BJ (cell line): ENCODE measurements at regions not wholly inside any gene's neighbourhood (a gene's known extent, or its start where the extent isn't known, plus 50 kb on each side); places are given as distances from the start of the nearest gene placed in this dataset.
A peak's percentile ranks its signal among the peaks of the same experiment; 100 is the strongest.

ENCODE experiments used
- CTCF ChIA-PET: fragments of 350-600 bp; formaldehyde crosslinking; extraction: SDS; loops from one replicate; lab custom pipeline; 2021; ENCODE audit warnings: antibody characterized with exemption, inconsistent platforms; lab: Yijun Ruan, JAX
- POLR2A ChIA-PET: fragments of 300-600 bp; sonication (Branson Sonifier 250); formaldehyde crosslinking; extraction: SDS; loops from one replicate; lab custom pipeline; 2021; ENCODE audit warnings: antibody characterized with exemption; lab: Charles Lee
- DNase-seq: peaks from one replicate; pipeline ENCODE4 v3.0.0-alpha.2; 2011; ENCODE audit warnings: low read depth
- H3K27me3 ChIP-seq: 2 replicates; pipeline ENCODE4 v1.6.0; 2011; ENCODE audit warnings: low read length; ENCODE audit not compliant: control insufficient read depth, insufficient read depth
- H3K36me3 ChIP-seq: 2 replicates; pipeline ENCODE4 v1.5.1; 2011; ENCODE audit warnings: low read length; ENCODE audit not compliant: control insufficient read depth, insufficient read depth
- H3K4me3 ChIP-seq: 2 replicates; pipeline ENCODE4 v1.5.1; 2011; ENCODE audit warnings: low read depth, mild to moderate bottlenecking, control low read depth, low read length
- CTCF ChIP-seq: IDR thresholded peaks from 2 replicates; pipeline ENCODE4 v1.5.1; 2011; ENCODE audit warnings: low read depth, mild to moderate bottlenecking, control low read depth, inconsistent platforms, low read length, moderate library complexity; ENCODE audit not compliant: insufficient read depth

DNA sequence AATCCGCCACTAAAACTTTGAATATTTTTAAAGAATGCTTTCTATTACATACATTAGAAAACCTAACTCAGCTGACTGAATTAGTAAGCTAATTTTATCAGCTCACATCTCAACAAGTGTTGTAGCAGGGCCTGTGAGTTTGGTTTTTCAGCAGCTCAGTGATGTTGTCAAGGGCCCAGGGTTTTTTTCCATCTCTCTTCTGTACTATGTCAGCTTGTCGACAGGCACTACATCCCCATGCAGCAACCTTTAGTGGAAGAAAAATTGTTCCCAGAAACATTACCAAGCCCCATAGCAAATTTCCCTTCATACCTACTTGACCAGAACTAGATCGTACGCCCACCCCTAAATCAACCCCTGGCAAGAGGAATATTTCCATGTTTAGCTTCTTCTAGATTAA lies 170.3 kb upstream of the TNFAIP3 start:
- CTCF ChIA-PET = interaction anchor here (0.7 to 4.5 kb wide), 8 partner anchors 8 to 248 kb away, joined by 3 to 23 read pairs (median 5); partner anchors contain the start of gene TNFAIP3
- POLR2A ChIA-PET = interaction anchor here (0.6 kb wide), 1 partner anchor 33 kb away, joined by 4 read pairs; no protein-coding TSS in a partner anchor

GRCh38 chr6:137697267-137697938 lies 169.7 kb upstream of the TNFAIP3 start:
- no peak overlapping the region for H3K4me3 ChIP-seq
- H3K36me3 ChIP-seq = no peaks in the 10 kb centered on the region
- no peaks in the 10 kb centered on the region for H3K27me3 ChIP-seq
- CTCF ChIA-PET = interaction anchor here (0.7 to 4.5 kb wide), 9 partner anchors 7 to 247 kb away, joined by 3 to 23 read pairs (median 6); partner anchors contain the start of gene TNFAIP3
- TF ChIP-seq CTCF = peak; percentile 6; the same call in 1 of the 2 replicates
- no peak for DNase-seq
- POLR2A ChIA-PET = interaction anchor here (0.6 to 0.7 kb wide), 2 partner anchors 32 to 1011 kb away, joined by 4 to 5 read pairs; no protein-coding TSS in a partner anchor

More for the DNA sequence above, 170.3 kb upstream of the TNFAIP3 start:
- no peaks in the 10 kb centered on the region for H3K27me3 ChIP-seq
- H3K4me3 ChIP-seq = no peak overlapping the region
- TF ChIP-seq CTCF = no peak
- no peaks in the 10 kb centered on the region for H3K36me3 ChIP-seq
- DNase-seq = no peak

- POLR2A ChIA-PET = no interaction called here
- no peaks in the 10 kb centered on the region for H3K36me3 ChIP-seq
- no peak for TF ChIP-seq CTCF
- H3K4me3 ChIP-seq = no peak overlapping the region
- H3K27me3 ChIP-seq = no peaks in the 10 kb centered on the region
- CTCF ChIA-PET = interaction anchor here (1.2 to 4.5 kb wide), 8 partner anchors 8 to 306 kb away, joined by 3 to 23 read pairs (median 6); partner anchors contain the start of gene TNFAIP3
- no peak for DNase-seq
These were observed 168.4 kb upstream of the TNFAIP3 start for GRCh38 chr6:137698636-137699030.

- Histone ChIP-seq H3K27me3 (no peaks in the 10 kb centered on the region), H3K36me3 (no peaks in the 10 kb centered on the region), H3K4me3 (no peak overlapping the region)
- ChIA-PET CTCF (interaction anchor here (1.2 to 4.5 kb wide), 7 partner anchors 9 to 305 kb away, joined by 3 to 23 read pairs (median 6); partner anchors contain the start of gene TNFAIP3), POLR2A (no interaction called here)
- no peak for DNase-seq
- TF ChIP-seq CTCF = no peak
These were observed 167.9 kb upstream of the TNFAIP3 start for GRCh38 chr6:137699031-137699683.

- ChIA-PET POLR2A (no interaction called here), CTCF (interaction anchor here (1.5 to 4.5 kb wide), 4 partner anchors 8 to 304 kb away, joined by 3 to 23 read pairs (median 15); partner anchors contain the start of gene TNFAIP3)
- Histone ChIP-seq H3K36me3 (no peaks in the 10 kb centered on the region), H3K4me3 (no peak overlapping the region), H3K27me3 (no peaks in the 10 kb centered on the region)
- TF ChIP-seq CTCF = no peak
- no peak for DNase-seq
These were observed 166.9 kb upstream of the TNFAIP3 start for GRCh38 chr6:137700161-137700560.
